Endodermal cell (in vitro differentiated cells): ENCODE measurements at regions not wholly inside any gene's neighbourhood (a gene's known extent, or its start where the extent isn't known, plus 50 kb on each side); places are given as distances from the start of the nearest gene placed in this dataset.
"Not testable (repeated sequence)": the region's sequence is repeated elsewhere in the genome, so short reads cannot be mapped to it uniquely, and the experiment has no call there.

ENCODE experiments used
- DNase-seq: peaks from one replicate; pipeline ENCODE4 v3.0.0-alpha.2; 2017
- H3K27ac ChIP-seq: 2 replicates; pipeline ENCODE4 v1.5.1; 2013; ENCODE audit warnings: mild to moderate bottlenecking, low read depth, low read length, moderate library complexity
- H3K27me3 ChIP-seq: 2 replicates; pipeline ENCODE4 v1.6.1; 2013; ENCODE audit warnings: mild to moderate bottlenecking, low read length, moderate library complexity; ENCODE audit not compliant: insufficient read depth, control insufficient read depth, poor library complexity, severe bottlenecking
- H3K36me3 ChIP-seq: 2 replicates; pipeline ENCODE4 v1.7.0; 2013; ENCODE audit warnings: mild to moderate bottlenecking, low read length, moderate library complexity; ENCODE audit not compliant: control insufficient read depth, insufficient read depth
- H3K4me1 ChIP-seq: one replicate; pipeline ENCODE4 v1.7.0; 2013; ENCODE audit warnings: low read length; ENCODE audit not compliant: control insufficient read depth, insufficient read depth
- H3K4me3 ChIP-seq: 2 replicates; pipeline ENCODE4 v1.5.1; 2013; ENCODE audit warnings: mild to moderate bottlenecking, low read length, moderate library complexity
- H3K9ac ChIP-seq: 2 replicates; pipeline ENCODE4 v1.6.1; 2013; ENCODE audit warnings: mild to moderate bottlenecking, low read length, moderate library complexity; ENCODE audit not compliant: poor library complexity, severe bottlenecking; ENCODE audit errors: extremely low read depth
- H3K9me3 ChIP-seq: 2 replicates; pipeline ENCODE4 v1.6.1; 2013; ENCODE audit warnings: mild to moderate bottlenecking, low read length, moderate library complexity; ENCODE audit not compliant: control insufficient read depth
- H3K27ac Mint-ChIP-seq: 2 replicates; pipeline ENCODE4 v1.8.0; 2020; ENCODE audit warnings: mixed read lengths
- H3K27me3 Mint-ChIP-seq: 2 replicates; pipeline ENCODE4 v1.8.0; 2021; ENCODE audit warnings: mild to moderate bottlenecking, mixed read lengths; ENCODE audit not compliant: insufficient read depth
- H3K36me3 Mint-ChIP-seq: 2 replicates; pipeline ENCODE4 v1.8.0; 2020; ENCODE audit warnings: low read depth, mixed read lengths
- H3K4me1 Mint-ChIP-seq: 2 replicates; pipeline ENCODE4 v1.8.0; 2020; ENCODE audit warnings: mixed read lengths
- H3K4me3 Mint-ChIP-seq: 2 replicates; pipeline ENCODE4 v1.8.0; 2020; ENCODE audit warnings: mild to moderate bottlenecking, moderate library complexity, mixed read lengths
- H3K9me3 Mint-ChIP-seq: 2 replicates; pipeline ENCODE4 v1.8.0; 2020; ENCODE audit warnings: mild to moderate bottlenecking, mixed read lengths
- WGBS, 2 experiments: methylation state at CpG; one replicate each; pipeline versions ENCODE4 v1.1.5 to v1.1.7; 2013; ENCODE audit warnings: missing lambda C conversion rate in 2 of 2, mixed read lengths in 1 of 2; ENCODE audit not compliant: insufficient coverage in 1 of 2, insufficient read length in 1 of 2; 5-methylcytosine and 5-hydroxymethylcytosine counted together

DNA sequence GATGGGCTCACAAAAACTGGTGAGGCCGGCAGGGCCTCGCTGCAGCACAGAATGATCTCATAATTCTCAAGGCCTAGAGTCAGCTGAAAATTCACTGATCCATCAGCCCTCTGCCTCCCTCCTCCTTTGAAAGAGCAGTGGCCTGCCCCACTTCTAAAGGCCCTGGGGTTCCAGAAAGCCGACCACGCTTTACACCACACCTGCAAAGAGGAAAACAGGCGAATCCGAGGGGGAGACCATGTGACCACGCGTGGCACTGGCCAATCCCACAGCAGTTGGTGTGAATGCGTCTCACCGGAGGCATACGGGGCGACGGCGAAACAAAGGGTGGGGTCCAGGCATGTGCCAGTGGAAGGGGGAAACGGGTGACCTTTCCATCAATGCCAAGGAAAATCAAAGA lies 135.5 kb upstream of the ANKRD20A1 start:
- not testable (repeated sequence) for H3K4me3 ChIP-seq
- H3K4me3 Mint-ChIP-seq, result peak overlapping the region; percentile 44

GRCh38 chr9:67724885-67725284 lies 133.8 kb upstream of the ANKRD20A1 start:
- not testable (repeated sequence) for H3K27me3 ChIP-seq, H3K36me3 ChIP-seq, H3K4me1 Mint-ChIP-seq, H3K27ac ChIP-seq, H3K4me1 ChIP-seq, H3K27me3 Mint-ChIP-seq, H3K9ac ChIP-seq, DNase-seq, H3K9me3 Mint-ChIP-seq, H3K4me3 ChIP-seq, H3K9me3 ChIP-seq, H3K36me3 Mint-ChIP-seq, H3K4me3 Mint-ChIP-seq, H3K27ac Mint-ChIP-seq
- WGBS, 2 experiments, result 64% methylated on average over 3 of the region's 11 CpGs; no CpG with 5 or more reads in 1 of the 2 experiments

More for the DNA sequence above, 135.5 kb upstream of the ANKRD20A1 start:
- no CpG with 5 or more reads among the region's 15 CpGs for WGBS, 2 experiments
- not testable (repeated sequence) for H3K27ac Mint-ChIP-seq, H3K27me3 ChIP-seq, H3K36me3 ChIP-seq, H3K9me3 Mint-ChIP-seq, H3K27ac ChIP-seq, H3K9ac ChIP-seq, H3K9me3 ChIP-seq, H3K36me3 Mint-ChIP-seq, H3K27me3 Mint-ChIP-seq, H3K4me1 Mint-ChIP-seq, DNase-seq, H3K4me1 ChIP-seq

- H3K9me3 ChIP-seq, H3K36me3 ChIP-seq, H3K27ac ChIP-seq, H3K4me3 Mint-ChIP-seq, H3K27me3 Mint-ChIP-seq, H3K9me3 Mint-ChIP-seq, H3K4me3 ChIP-seq, H3K4me1 ChIP-seq, H3K27ac Mint-ChIP-seq, H3K27me3 ChIP-seq, DNase-seq, H3K4me1 Mint-ChIP-seq, H3K36me3 Mint-ChIP-seq, H3K9ac ChIP-seq: not testable (repeated sequence)
- 84% methylated on average over 2 of the region's 58 CpGs; no CpG with 5 or more reads in 1 of the 2 experiments for WGBS, 2 experiments
These were observed 132.3 kb upstream of the ANKRD20A1 start for GRCh38 chr9:67726213-67726988.

GRCh38 chr9:67763133-67763532 lies 95.6 kb upstream of the ANKRD20A1 start:
- H3K9me3 Mint-ChIP-seq, H3K4me3 Mint-ChIP-seq, H3K9me3 ChIP-seq, H3K4me3 ChIP-seq, DNase-seq, H3K4me1 Mint-ChIP-seq, H3K36me3 Mint-ChIP-seq, H3K36me3 ChIP-seq, H3K4me1 ChIP-seq, H3K27me3 ChIP-seq, H3K9ac ChIP-seq, H3K27ac ChIP-seq, H3K27ac Mint-ChIP-seq, H3K27me3 Mint-ChIP-seq: not testable (repeated sequence)
- WGBS, 2 experiments, result no CpG with 5 or more reads among the region's 4 CpGs

- not testable (repeated sequence) for H3K9me3 ChIP-seq, H3K9ac ChIP-seq, H3K27ac ChIP-seq, H3K4me3 Mint-ChIP-seq, H3K4me1 Mint-ChIP-seq, H3K4me3 ChIP-seq, DNase-seq, H3K36me3 Mint-ChIP-seq, H3K27me3 Mint-ChIP-seq, H3K9me3 Mint-ChIP-seq, H3K36me3 ChIP-seq, H3K27me3 ChIP-seq, H3K27ac Mint-ChIP-seq, H3K4me1 ChIP-seq
- 89% methylated on average over 2 of the region's 3 CpGs; no CpG with 5 or more reads in 1 of the 2 experiments for WGBS, 2 experiments
These were observed 86.9 kb upstream of the ANKRD20A1 start for GRCh38 chr9:67771807-67772206.

DNA sequence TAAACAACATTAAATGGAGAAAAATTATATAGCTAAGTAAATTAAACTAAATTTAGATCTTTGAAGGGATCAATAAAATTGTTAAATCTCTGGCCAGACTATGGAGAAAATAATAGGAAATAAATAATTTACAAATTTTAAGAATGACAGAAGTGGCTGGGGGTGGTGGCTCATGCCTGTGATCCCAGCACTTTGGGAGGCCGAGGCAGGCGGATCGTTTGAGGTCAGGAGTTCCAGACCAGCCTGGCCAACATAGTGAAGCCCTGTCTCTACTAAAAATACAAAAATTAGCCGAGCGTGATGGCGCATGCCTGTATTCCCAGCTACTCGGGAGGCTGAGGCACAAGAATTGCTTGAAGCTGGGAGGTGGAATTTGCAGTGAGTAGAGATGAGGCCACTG lies 58.6 kb upstream of the ANKRD20A1 start:
- not testable (repeated sequence) for H3K9ac ChIP-seq, H3K4me3 ChIP-seq, H3K9me3 ChIP-seq, H3K4me1 Mint-ChIP-seq, H3K27me3 Mint-ChIP-seq, H3K4me3 Mint-ChIP-seq, H3K9me3 Mint-ChIP-seq, DNase-seq, H3K36me3 ChIP-seq, H3K4me1 ChIP-seq, H3K27ac Mint-ChIP-seq, H3K27ac ChIP-seq, H3K36me3 Mint-ChIP-seq, H3K27me3 ChIP-seq
- WGBS, 2 experiments, result 90% methylated on average over 1 of the region's 7 CpGs; no CpG with 5 or more reads in 1 of the 2 experiments
